GM20000 (cell line): ENCODE measurements at regions not wholly inside any gene's neighbourhood (a gene's known extent, or its start where the extent isn't known, plus 50 kb on each side); places are given as distances from the start of the nearest gene placed in this dataset.

Source experiments
- DNase-seq: peaks from one replicate; pipeline ENCODE4 v3.0.0; 2012; ENCODE audit warnings: low spot score
- TF ChIP-seq, protein P1 (sequence below): IDR thresholded peaks from 2 replicates; pipeline ENCODE4 v1.5.1; 2012; ENCODE audit warnings: mild to moderate bottlenecking, control low read depth; ENCODE audit errors: extremely low read depth, missing control alignments

DNA sequence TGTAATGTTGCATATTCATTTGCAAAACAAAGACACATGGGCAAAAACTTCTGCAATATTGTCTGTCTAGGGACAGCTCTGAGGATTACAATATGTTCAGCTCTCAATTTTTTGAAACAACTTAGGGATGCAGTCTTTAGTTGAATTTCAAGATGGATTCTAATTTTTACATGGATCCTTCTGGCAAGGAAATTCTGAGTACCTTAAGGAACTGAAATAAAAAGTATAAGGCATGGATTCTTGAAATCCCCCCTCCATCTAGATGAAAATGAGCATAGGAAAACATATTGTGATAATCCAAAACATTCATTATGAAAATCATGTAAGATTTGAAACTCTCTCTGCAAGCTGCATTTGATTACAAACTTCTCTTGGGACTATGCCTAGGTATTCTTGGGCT, 568.6 kb downstream of the CETN3 start:
- TF ChIP-seq, protein P1, sequence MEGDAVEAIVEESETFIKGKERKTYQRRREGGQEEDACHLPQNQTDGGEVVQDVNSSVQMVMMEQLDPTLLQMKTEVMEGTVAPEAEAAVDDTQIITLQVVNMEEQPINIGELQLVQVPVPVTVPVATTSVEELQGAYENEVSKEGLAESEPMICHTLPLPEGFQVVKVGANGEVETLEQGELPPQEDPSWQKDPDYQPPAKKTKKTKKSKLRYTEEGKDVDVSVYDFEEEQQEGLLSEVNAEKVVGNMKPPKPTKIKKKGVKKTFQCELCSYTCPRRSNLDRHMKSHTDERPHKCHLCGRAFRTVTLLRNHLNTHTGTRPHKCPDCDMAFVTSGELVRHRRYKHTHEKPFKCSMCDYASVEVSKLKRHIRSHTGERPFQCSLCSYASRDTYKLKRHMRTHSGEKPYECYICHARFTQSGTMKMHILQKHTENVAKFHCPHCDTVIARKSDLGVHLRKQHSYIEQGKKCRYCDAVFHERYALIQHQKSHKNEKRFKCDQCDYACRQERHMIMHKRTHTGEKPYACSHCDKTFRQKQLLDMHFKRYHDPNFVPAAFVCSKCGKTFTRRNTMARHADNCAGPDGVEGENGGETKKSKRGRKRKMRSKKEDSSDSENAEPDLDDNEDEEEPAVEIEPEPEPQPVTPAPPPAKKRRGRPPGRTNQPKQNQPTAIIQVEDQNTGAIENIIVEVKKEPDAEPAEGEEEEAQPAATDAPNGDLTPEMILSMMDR = no peak
- DNase-seq = no peak

DNA sequence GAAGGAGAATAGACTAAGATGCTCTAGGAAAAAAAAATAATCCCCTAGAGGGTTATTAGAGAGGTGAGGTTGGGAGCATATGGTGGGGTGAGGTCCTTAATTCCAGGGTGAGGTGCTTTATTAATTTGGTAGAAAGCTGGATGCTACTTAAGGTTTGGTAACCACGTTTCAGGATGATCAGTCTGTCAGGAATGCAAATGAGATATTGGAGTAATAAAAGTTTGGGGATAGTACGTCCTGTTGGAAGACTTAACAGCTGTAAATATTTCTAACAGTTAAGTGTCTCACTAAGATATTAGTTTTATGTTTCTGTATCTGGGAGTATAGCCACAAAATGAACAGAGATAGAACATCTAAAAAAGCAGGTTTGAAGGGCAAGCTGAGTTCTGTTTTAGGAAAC, 578.9 kb downstream of the CETN3 start:
- DNase-seq = no peak
- TF ChIP-seq, protein P1 = no peak

DNA sequence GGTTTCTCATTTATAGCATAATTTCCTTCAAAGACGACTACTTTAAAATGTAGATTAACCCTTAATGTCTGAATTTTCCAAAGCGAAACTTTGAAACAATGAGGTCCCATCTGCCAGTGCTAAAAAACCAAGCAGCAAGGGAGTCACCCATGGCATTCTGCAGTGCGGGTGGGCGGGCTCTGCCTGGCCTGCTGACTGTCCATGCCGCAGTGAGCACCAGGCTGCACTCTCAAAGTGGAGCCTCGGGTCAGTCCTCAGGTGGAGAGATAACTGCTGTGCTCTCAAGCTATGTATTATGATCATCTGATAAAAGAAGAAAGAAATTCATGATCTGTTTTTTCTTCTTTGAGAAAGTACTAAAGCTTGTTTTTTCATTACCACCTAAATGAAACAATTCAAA, 581.6 kb downstream of the CETN3 start:
- DNase-seq = no peak
- TF ChIP-seq, protein P1 = no peak

DNA sequence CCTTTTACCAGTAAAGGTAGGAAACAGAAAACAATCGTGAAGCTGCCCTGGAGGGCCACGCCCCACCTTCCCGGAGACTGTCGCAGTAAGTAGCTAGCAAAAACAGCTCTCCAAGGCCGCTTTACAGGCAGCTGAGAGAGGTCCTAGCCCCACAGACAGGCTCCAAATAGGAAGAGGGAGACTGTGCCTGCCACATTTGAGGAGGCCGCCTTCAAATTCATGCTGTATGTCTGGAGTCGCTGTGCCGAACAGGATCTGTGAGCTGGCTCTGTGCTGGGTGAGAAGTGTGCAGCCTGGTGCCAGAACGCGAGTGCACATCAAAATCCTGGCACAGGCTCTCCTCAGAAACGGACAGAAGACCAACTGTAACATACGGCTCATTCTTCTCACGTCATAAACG, 582.2 kb downstream of the CETN3 start:
- TF ChIP-seq, protein P1 = no peak
- no peak for DNase-seq

DNA sequence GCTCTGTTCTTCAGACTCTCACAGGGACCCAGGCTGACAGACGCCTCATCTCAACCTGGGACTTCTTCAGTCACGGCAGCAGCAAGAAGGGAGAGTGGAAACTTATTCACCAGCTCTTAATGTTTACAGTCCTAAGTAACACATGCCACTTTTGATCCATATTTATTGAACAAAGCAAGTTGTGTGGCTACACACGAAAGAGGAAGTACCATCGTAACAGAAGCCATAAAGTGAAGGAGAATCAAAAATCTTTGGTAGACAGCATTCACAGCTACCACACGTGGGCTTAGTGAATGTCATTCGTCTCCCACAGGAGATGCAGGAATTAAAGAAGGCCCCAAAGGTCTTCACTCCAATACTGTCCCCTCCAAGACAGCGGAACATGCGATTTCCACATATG, 582.6 kb downstream of the CETN3 start:
- no peak for DNase-seq
- TF ChIP-seq, protein P1 = no peak

DNA sequence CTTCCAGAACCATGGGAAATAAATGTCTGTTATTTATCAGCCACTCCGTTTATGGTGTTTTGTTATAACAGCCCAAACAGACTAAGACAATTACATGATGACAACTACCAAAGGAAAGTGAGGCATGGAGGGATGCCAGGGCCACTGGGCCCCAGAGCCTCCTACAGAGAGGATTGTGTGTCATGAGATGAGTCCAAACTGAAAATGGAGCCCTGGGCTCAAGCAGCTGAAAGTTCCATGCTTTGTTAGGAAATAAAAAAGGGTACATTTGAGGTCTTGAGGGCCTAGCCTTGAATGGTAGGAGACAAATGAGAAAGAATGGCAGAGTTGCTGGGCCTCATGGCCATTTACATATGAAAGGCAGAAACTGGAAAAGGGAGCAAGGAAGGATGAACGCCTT, 586.5 kb downstream of the CETN3 start:
- no peak for DNase-seq
- TF ChIP-seq, protein P1 = no peak

DNA sequence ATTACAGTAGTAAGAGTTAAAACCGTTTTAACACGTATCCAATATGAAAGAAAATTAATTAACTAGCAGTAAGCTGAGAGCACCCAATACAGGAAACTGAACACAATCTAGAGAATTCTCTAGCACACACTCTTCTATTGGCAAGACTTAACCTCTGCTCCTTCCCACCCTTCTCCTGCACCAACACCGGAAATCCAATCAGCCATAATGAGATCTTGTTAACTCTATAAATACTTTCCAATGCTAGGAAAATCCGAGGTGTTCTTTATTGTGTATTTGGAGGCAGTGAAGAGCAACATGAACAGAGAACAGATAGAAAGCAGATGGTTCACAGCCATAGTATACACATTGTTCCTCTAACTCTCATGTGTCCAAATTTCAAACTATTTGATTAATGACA, 591.7 kb downstream of the CETN3 start:
- DNase-seq = no peak

More for the DNA sequence above, 591.7 kb downstream of the CETN3 start:
- TF ChIP-seq, protein P1 = no peak
